Endodermal cell (in vitro differentiated cells): ENCODE measurements at regions not wholly inside any gene's neighbourhood (a gene's known extent, or its start where the extent isn't known, plus 50 kb on each side); places are given as distances from the start of the nearest gene placed in this dataset.
A peak's percentile ranks its signal among the peaks of the same experiment; 100 is the strongest.

Experiments used
- DNase-seq: peaks from one replicate; pipeline ENCODE4 v3.0.0-alpha.2; 2017
- H3K27ac ChIP-seq: 2 replicates; pipeline ENCODE4 v1.5.1; 2013; ENCODE audit warnings: mild to moderate bottlenecking, low read depth, low read length, moderate library complexity
- H3K27me3 ChIP-seq: 2 replicates; pipeline ENCODE4 v1.6.1; 2013; ENCODE audit warnings: mild to moderate bottlenecking, low read length, moderate library complexity; ENCODE audit not compliant: insufficient read depth, control insufficient read depth, poor library complexity, severe bottlenecking
- H3K36me3 ChIP-seq: 2 replicates; pipeline ENCODE4 v1.7.0; 2013; ENCODE audit warnings: mild to moderate bottlenecking, low read length, moderate library complexity; ENCODE audit not compliant: control insufficient read depth, insufficient read depth
- H3K4me1 ChIP-seq: one replicate; pipeline ENCODE4 v1.7.0; 2013; ENCODE audit warnings: low read length; ENCODE audit not compliant: control insufficient read depth, insufficient read depth
- H3K4me3 ChIP-seq: 2 replicates; pipeline ENCODE4 v1.5.1; 2013; ENCODE audit warnings: mild to moderate bottlenecking, low read length, moderate library complexity
- H3K9ac ChIP-seq: 2 replicates; pipeline ENCODE4 v1.6.1; 2013; ENCODE audit warnings: mild to moderate bottlenecking, low read length, moderate library complexity; ENCODE audit not compliant: poor library complexity, severe bottlenecking; ENCODE audit errors: extremely low read depth
- H3K9me3 ChIP-seq: 2 replicates; pipeline ENCODE4 v1.6.1; 2013; ENCODE audit warnings: mild to moderate bottlenecking, low read length, moderate library complexity; ENCODE audit not compliant: control insufficient read depth
- H3K27ac Mint-ChIP-seq: 2 replicates; pipeline ENCODE4 v1.8.0; 2020; ENCODE audit warnings: mixed read lengths
- H3K27me3 Mint-ChIP-seq: 2 replicates; pipeline ENCODE4 v1.8.0; 2021; ENCODE audit warnings: mild to moderate bottlenecking, mixed read lengths; ENCODE audit not compliant: insufficient read depth
- H3K36me3 Mint-ChIP-seq: 2 replicates; pipeline ENCODE4 v1.8.0; 2020; ENCODE audit warnings: low read depth, mixed read lengths
- H3K4me1 Mint-ChIP-seq: 2 replicates; pipeline ENCODE4 v1.8.0; 2020; ENCODE audit warnings: mixed read lengths
- H3K4me3 Mint-ChIP-seq: 2 replicates; pipeline ENCODE4 v1.8.0; 2020; ENCODE audit warnings: mild to moderate bottlenecking, moderate library complexity, mixed read lengths
- H3K9me3 Mint-ChIP-seq: 2 replicates; pipeline ENCODE4 v1.8.0; 2020; ENCODE audit warnings: mild to moderate bottlenecking, mixed read lengths
- WGBS, 2 experiments: methylation state at CpG; one replicate each; pipeline versions ENCODE4 v1.1.5 to v1.1.7; 2013; ENCODE audit warnings: missing lambda C conversion rate in 2 of 2, mixed read lengths in 1 of 2; ENCODE audit not compliant: insufficient coverage in 1 of 2, insufficient read length in 1 of 2; 5-methylcytosine and 5-hydroxymethylcytosine counted together
- TF ChIP-seq, protein P1 (sequence below): fragments of 200-600 bp; sonication (generic); conservative IDR thresholded peaks from 2 replicates; pipeline ENCODE4 v1.5.0; 2021; ENCODE audit warnings: antibody characterized with exemption, mild to moderate bottlenecking

DNA sequence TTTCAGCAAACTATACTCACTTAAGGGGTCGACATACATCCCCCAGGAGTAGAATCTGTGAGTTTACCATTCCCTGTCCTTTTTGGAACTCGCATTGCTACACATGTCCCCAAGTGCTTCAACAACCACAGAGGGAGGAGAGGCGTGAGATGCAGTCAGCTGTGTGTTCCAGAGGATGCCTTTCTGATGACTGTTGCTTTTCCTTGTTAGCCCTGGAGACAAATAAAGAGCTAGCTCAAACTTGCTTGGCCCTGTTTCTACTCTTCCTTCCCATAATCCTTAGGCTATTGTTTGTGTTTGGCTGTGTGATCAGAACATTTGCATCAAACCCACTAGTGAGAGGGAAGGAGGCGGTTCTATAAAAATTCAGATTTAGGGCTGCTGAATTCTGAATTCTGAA, 264.0 kb downstream of the ENGASE start:
- H3K4me1 ChIP-seq = no peaks in the 10 kb centered on the region
- H3K4me3 Mint-ChIP-seq = no peak overlapping the region
- no peak overlapping the region for H3K27ac Mint-ChIP-seq
- peaks cover 2% of the 10 kb centered on the region for H3K27me3 ChIP-seq
- H3K27me3 Mint-ChIP-seq = no peaks in the 10 kb centered on the region
- DNase-seq = no peak
- WGBS, 2 experiments = 30 to 67% methylated on average over 3 to 4 of the region's 4 CpGs
- no peak overlapping the region for H3K27ac ChIP-seq
- no peaks in the 10 kb centered on the region for H3K36me3 ChIP-seq
- no peaks in the 10 kb centered on the region for H3K9me3 Mint-ChIP-seq
- no peak overlapping the region for H3K4me3 ChIP-seq
- no peaks in the 10 kb centered on the region for H3K4me1 Mint-ChIP-seq
- no peaks in the 10 kb centered on the region for H3K36me3 Mint-ChIP-seq
- H3K9me3 ChIP-seq = no peaks in the 10 kb centered on the region
- TF ChIP-seq, protein P1, sequence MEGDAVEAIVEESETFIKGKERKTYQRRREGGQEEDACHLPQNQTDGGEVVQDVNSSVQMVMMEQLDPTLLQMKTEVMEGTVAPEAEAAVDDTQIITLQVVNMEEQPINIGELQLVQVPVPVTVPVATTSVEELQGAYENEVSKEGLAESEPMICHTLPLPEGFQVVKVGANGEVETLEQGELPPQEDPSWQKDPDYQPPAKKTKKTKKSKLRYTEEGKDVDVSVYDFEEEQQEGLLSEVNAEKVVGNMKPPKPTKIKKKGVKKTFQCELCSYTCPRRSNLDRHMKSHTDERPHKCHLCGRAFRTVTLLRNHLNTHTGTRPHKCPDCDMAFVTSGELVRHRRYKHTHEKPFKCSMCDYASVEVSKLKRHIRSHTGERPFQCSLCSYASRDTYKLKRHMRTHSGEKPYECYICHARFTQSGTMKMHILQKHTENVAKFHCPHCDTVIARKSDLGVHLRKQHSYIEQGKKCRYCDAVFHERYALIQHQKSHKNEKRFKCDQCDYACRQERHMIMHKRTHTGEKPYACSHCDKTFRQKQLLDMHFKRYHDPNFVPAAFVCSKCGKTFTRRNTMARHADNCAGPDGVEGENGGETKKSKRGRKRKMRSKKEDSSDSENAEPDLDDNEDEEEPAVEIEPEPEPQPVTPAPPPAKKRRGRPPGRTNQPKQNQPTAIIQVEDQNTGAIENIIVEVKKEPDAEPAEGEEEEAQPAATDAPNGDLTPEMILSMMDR = no peak
- no peak overlapping the region for H3K9ac ChIP-seq

DNA sequence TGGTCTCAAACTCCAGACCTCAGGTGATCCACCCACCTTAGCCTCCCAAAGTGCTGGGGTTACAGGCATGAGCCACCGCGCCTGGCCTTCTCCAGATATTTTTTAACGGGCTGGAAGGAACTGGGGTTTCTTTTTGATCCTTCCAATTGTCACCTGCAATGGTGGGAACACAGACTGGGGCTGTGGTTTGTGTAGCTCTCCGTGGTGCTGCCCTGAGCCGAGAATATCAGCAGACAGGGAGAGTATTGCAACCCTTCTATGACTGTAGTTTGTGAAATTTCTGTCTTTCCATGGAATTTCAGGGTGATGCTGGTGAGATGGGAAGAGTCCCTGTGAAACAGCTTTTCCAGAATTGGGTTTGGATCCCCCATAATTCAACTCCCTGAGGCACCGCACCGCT, 263.5 kb downstream of the ENGASE start:
- no peaks in the 10 kb centered on the region for H3K27me3 Mint-ChIP-seq
- no peaks in the 10 kb centered on the region for H3K9me3 Mint-ChIP-seq
- DNase-seq = peak; percentile 86
- H3K27ac Mint-ChIP-seq = no peak overlapping the region
- H3K4me1 Mint-ChIP-seq = no peaks in the 10 kb centered on the region
- Histone ChIP-seq H3K27ac (no peak overlapping the region), H3K36me3 (no peaks in the 10 kb centered on the region), H3K4me3 (no peak overlapping the region), H3K27me3 (no peaks in the 10 kb centered on the region), H3K9me3 (no peaks in the 10 kb centered on the region), H3K4me1 (no peaks in the 10 kb centered on the region), H3K9ac (no peak overlapping the region)
- no peak overlapping the region for H3K4me3 Mint-ChIP-seq
- H3K36me3 Mint-ChIP-seq = no peaks in the 10 kb centered on the region
- WGBS, 2 experiments = 56 to 63% methylated on average over 5 to 7 of the region's 7 CpGs
- TF ChIP-seq, protein P1 = no peak

DNA sequence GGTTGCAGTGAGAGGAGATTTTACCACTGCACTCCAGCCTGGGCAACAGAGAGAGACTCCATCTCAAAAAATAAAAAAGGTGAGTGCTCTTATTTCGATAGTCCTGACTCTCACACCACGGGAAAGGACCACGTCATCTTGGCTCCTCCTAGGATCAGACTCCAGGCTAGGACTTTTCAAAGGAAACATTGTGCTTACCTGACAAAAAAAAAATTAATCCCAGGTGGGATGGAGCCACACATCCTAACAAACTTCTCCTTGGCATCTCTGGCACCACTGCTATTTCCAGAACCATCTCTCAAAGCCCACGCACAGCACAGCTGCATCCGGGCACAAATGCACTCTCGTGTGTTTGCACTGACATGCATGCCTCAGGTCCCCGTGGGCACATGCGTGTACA, 262.4 kb downstream of the ENGASE start:
- H3K4me3 ChIP-seq = no peak overlapping the region
- no peaks in the 10 kb centered on the region for H3K36me3 Mint-ChIP-seq
- 78 to 80% methylated on average over 8 of the region's 8 CpGs for WGBS, 2 experiments
- no peaks in the 10 kb centered on the region for H3K4me1 Mint-ChIP-seq
- H3K27me3 Mint-ChIP-seq = no peaks in the 10 kb centered on the region
- H3K9me3 Mint-ChIP-seq = no peaks in the 10 kb centered on the region
- H3K27ac Mint-ChIP-seq = no peak overlapping the region
- TF ChIP-seq, protein P1 = no peak
- H3K9ac ChIP-seq = no peak overlapping the region
- no peak overlapping the region for H3K4me3 Mint-ChIP-seq
- no peaks in the 10 kb centered on the region for H3K36me3 ChIP-seq
- H3K27ac ChIP-seq = no peak overlapping the region
- no peaks in the 10 kb centered on the region for H3K9me3 ChIP-seq
- no peaks in the 10 kb centered on the region for H3K4me1 ChIP-seq
- no peak for DNase-seq
- no peaks in the 10 kb centered on the region for H3K27me3 ChIP-seq
